Left forelimb (tissue), 1 donor: ENCODE measurements at regions not wholly inside any gene's neighbourhood (a gene's known extent, or its start where the extent isn't known, plus 50 kb on each side); places are given as distances from the start of the nearest gene placed in this dataset.

ENCODE experiments used
- DNase-seq: peaks from one replicate; pipeline ENCODE4 v3.0.0-alpha.2; 2018; ENCODE audit warnings: low spot score

DNA sequence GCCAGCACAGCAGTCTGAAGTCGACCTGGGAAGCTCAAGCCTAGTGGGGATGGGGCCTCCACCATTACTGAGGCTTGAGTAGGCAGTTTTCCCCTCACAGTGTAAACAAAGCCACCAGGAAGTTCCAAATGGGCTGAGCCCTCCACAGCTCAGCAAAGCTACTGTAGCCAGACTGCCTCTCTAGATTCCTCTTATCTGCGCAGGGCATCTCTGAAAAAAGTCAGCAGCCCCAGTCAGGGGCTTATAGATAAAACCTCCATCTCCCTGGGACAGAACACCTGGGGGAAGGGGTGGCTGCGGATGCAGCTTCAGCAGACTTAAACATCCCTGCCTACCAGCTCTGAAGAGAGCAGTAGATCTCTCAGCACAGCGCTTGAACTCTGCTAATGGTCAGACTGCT is 218.4 kb upstream of the VRK2 start:
- DNase-seq, result no peak

- DNase-seq, result no peak
Measured at GRCh38 chr2:57834666-57835065, 211.9 kb upstream of the VRK2 start.

DNA sequence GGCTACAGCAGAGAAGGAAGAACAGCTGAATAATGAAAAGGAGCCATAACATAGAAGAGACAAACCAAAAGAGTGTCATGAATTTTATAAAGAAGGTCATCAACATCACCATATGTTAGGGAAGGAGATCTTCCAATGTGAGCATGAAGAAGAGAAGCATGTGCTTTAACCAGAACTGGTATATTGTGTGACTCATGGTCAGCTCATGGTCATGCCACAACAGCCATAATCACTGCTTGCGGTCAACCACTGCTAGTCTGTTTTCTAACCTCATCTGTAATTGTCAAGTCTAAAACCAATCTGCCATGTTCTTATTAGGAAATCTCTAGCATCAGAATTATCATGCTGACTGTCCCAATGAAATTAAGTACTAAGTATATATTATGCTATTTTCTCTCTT is 204.1 kb upstream of the VRK2 start:
- DNase-seq, result no peak

DNA sequence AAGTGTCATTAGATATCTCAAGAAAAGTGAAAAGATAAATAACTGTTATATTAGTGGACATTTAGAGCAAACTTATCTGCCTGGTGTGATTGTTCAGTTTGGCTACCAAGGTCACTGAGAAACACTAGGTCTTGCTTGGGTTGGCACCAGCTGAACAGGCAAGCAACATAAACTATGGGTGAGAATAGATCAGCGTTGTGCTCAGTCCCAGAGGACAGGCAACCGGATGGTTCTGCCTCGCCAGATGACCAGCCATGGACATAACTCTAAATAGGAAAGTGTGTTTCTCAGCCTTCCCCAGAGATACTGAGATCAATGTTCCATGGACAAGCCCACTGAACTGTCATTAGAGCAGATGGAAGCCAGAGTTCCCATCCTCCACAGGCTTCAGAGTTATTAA is 203.4 kb upstream of the VRK2 start:
- DNase-seq, result no peak

DNA sequence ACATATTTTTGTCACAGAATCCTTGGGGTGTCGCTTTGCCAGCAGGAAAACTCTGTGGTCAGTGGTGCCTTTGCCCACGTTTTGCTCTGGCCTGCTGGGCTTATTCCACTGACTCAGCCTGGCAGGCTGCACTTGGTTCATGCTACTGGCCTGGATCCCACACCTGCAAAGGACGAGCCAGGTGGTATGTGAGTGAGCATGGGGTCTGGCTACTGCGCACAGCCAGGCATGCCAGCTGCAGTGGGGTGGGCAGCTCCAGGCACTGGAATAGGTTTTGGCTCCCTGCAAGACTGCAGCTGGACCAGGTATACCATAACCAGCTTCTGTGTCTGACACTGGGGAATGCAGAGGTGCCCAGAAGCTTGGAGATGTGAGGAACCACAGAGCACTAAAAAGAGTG is 197.9 kb upstream of the VRK2 start:
- no peak for DNase-seq

GRCh38 chr2:57849843-57850242 is 196.8 kb upstream of the VRK2 start:
- DNase-seq, result no peak

- DNase-seq, result no peak
Measured at GRCh38 chr2:57850415-57851130, 196.0 kb upstream of the VRK2 start.

DNA sequence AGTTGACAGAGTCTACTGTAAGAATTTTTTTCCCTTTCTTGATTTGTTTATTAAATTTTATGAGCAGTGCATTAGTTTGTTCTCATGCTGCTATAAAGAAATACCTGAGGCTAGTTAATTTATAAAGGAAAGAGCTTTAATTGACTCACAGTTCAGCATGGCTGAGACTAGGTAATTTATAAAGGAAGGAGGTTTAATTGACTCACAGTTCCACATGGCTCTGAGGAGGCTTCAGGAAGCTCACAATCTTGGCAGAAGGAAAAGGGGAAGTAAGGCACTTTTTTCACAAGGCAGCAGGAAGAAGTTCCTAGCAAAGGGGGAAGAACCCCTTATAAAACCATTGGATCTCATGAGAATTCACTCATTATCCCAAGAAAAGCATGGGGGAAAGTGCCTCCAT is 191.4 kb upstream of the VRK2 start:
- no peak for DNase-seq

- no peak for DNase-seq
Measured at GRCh38 chr2:57859755-57860154, 186.9 kb upstream of the VRK2 start.

DNA sequence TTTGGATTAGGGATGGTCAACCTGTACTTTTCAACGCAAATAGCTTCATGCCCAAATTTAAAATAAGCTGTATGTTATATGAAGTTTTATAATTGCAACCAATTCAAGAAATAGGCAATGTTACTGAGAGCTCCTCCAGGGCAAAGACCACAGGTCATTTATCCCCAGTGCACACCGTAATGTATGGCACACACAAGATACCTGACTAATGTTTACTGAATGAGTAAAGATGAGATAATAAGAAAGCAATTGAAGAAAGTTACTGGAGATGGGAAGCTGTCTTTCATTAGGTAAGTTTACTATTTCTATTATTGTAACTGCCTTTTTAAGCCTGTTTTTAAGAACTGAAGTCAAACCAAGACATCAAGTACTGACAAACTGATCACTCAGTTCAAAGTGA is 184.5 kb upstream of the VRK2 start:
- no peak for DNase-seq

DNA sequence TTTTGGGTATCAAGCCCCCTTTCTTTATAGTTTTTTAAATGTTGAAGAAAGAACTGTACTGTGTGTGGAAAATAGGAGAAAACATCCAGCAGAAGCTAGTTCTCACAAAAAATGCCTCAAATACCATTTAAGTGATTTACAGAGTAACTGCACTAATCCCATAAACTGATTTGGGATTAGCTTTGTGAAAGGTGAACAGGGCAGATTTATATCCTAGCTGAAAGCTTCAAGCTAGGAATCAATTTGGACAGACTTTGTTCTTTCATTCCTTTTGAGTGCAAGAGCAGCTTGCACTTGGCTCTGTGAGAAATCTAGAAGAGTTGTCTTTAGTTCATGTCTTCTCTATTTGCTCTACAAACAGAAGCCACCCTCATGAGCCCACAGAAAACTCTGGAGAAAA is 183.9 kb upstream of the VRK2 start:
- no peak for DNase-seq

DNA sequence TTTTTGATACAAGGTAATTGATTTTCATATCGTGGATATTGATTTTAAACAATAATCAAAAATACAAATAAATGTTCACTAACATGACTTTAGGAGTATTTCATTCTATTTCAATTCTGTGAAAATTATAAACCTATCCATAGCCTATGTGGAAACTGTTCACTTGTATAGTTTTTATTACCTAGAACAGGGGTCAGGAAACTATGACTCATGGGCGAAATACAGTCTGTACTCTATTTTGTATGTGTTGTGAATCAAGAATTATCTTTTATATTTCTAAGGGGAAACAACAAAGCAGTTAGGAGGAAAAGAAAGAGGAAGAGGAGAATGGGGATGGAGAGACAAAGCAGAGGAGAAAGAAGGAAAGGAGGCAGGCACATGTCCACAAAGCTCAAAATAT is 181.7 kb upstream of the VRK2 start:
- no peak for DNase-seq

GRCh38 chr2:57867730-57868129 is 178.9 kb upstream of the VRK2 start:
- no peak for DNase-seq

- DNase-seq, result no peak
Measured at GRCh38 chr2:57868619-57869139, 177.9 kb upstream of the VRK2 start.

- no peak for DNase-seq
Measured at GRCh38 chr2:57869758-57870344, 176.8 kb upstream of the VRK2 start.

DNA sequence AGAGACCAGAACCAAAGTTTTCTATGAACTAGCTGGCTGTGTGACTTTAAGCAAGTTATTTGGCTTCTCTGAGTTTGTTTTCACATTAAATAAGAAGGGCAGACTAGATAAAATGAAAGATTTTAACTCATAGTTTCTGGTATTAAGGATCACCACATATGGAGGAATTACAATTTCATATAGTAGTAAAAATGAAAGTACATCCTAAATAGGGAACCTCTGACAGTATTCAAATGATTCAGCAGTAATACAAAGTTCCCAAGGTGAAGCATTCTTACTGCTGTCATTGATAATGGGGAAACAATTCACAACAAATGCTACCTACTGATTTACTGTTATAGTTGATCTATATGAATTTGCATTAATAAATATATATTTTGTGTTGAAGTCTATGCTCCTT is 170.3 kb upstream of the VRK2 start:
- DNase-seq, result no peak

DNA sequence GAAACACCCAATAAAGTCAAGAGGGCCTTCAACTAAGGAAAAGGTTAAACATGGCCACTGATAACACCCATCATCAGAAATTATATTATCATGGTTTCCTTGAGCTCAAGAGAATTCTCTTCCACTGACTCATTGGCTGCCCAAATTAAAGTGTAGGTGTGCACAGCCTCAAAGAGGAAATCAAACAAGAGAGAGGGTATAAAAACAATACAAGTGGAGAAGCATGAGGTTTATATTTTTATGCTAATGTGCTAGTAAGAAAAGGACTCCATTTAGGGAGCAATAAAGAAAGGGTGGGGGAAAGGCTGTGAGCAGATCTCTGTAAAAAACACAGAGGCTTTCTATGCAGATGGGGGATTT is 168.8 kb upstream of the VRK2 start:
- DNase-seq, result no peak

- no peak for DNase-seq
Measured at GRCh38 chr2:57878171-57878865, 168.3 kb upstream of the VRK2 start.

DNA sequence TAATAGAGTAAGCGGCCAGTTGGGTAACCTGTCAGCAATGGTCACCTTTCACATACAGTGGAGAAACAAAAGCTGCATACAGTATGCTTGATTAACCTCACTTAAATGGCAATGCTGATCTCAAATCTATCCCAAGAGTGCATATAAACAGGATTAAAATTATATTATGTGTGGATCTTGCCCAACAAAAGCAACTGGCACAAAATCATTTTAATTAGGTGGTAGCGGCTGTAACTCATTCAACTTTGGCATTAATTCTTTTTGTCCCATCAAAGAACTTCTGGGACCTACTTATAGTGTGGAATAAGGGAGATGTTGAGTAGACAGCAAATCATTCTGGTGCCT is 167.8 kb upstream of the VRK2 start:
- no peak for DNase-seq

DNA sequence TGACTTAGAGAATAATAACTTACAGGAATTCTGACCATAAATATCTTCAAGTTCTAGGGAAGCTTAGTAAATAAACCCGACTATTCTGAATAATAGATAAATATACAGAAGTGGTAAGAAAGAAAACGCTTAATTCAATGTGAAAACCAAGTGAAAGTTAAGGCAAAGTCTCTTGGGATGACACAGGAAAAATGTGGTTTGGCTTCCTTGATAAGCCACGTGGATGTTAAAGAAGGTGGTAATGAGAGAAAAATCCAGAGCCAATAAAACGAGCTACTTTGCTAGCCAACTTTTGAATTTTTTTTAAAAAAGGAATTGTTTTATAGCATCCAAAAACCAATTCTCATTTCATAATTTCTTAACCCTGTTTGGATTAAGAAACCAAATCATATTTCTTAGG is 166.2 kb upstream of the VRK2 start:
- DNase-seq, result no peak

DNA sequence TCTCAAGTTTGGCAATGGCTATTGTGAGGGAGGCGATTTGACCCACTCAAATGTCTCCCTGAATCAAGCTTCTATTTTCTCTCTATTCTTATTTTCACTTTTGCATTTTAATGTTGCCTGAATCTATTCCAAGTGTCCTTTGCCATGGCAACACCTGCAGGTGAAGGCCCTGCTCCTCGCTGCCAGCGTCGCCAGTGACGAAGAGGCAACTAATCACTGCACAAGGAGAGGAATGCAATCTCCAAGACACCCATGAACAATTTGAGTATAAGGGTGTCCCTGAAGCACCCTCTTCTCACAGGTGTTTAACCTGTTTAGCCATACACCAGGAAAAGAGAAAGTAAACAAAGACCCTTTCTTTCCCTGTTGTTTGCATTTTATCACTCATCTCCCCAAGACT is 165.6 kb upstream of the VRK2 start:
- no peak for DNase-seq

GRCh38 chr2:57881998-57882888 is 164.4 kb upstream of the VRK2 start:
- no peak for DNase-seq
